T-helper 1 cell (primary cell): ENCODE measurements at regions not wholly inside any gene's neighbourhood (a gene's known extent, or its start where the extent isn't known, plus 50 kb on each side); places are given as distances from the start of the nearest gene placed in this dataset.
A peak's percentile ranks its signal among the peaks of the same experiment; 100 is the strongest.
"Not testable (repeated sequence)": the region's sequence is repeated elsewhere in the genome, so short reads cannot be mapped to it uniquely, and the experiment has no call there.

ENCODE experiments used
- DNase-seq, 5 donors: peaks; one replicate each; pipeline ENCODE4 v3.0.0-alpha.2; 2012 to 2020

- no peak for DNase-seq
These were observed 51.0 kb upstream of the PRB2 start for GRCh38 chr12:11446372-11446771.

GRCh38 chr12:11457996-11458645, 62.8 kb upstream of the PRB2 start:
- DNase-seq, result no peak

GRCh38 chr12:11460343-11461023, 65.1 kb upstream of the PRB2 start:
- no peak for DNase-seq

GRCh38 chr12:11461433-11461832, 66.1 kb upstream of the PRB2 start:
- no peak for DNase-seq

- no peak for DNase-seq
These were observed 81.7 kb upstream of the PRB2 start for GRCh38 chr12:11477110-11477509.

GRCh38 chr12:11482955-11483354, 87.6 kb upstream of the PRB2 start:
- no peak for DNase-seq

GRCh38 chr12:11486623-11487444, 91.5 kb upstream of the PRB2 start:
- peak; percentile 51 to 83 (median 64) for DNase-seq

GRCh38 chr12:11496157-11496851, 100.9 kb upstream of the PRB2 start:
- DNase-seq, result no peak

GRCh38 chr12:11497438-11497837, 102.1 kb upstream of the PRB2 start:
- no peak for DNase-seq

- DNase-seq, result no peak
These were observed 102.6 kb upstream of the PRB2 start for GRCh38 chr12:11497995-11498394.

- not testable (repeated sequence) for DNase-seq
These were observed 103.2 kb upstream of the PRB2 start for GRCh38 chr12:11498574-11498973.

GRCh38 chr12:11499806-11500187, 104.4 kb upstream of the PRB2 start:
- DNase-seq, result no peak

GRCh38 chr12:11500188-11500860, 105.0 kb upstream of the PRB2 start:
- DNase-seq, result peak; percentile 59 to 76 (median 68)

- DNase-seq, result no peak
These were observed 105.5 kb upstream of the PRB2 start for GRCh38 chr12:11500861-11501230.

GRCh38 chr12:11508699-11509098, 113.3 kb upstream of the PRB2 start:
- DNase-seq, result no peak

- no peak for DNase-seq
These were observed 114.0 kb upstream of the PRB2 start for GRCh38 chr12:11509326-11509725.

- DNase-seq, result no peak
These were observed 115.3 kb upstream of the PRB2 start for GRCh38 chr12:11510671-11511070.

- no peak for DNase-seq
These were observed 117.9 kb upstream of the PRB2 start for GRCh38 chr12:11513288-11513687.

- no peak for DNase-seq
These were observed 121.7 kb upstream of the PRB2 start for GRCh38 chr12:11517080-11517479.

GRCh38 chr12:11524446-11524845, 125.0 kb upstream of the ETV6 start:
- no peak for DNase-seq

GRCh38 chr12:11534064-11534463, 115.4 kb upstream of the ETV6 start:
- DNase-seq, result no peak

GRCh38 chr12:11535127-11535526, 114.3 kb upstream of the ETV6 start:
- DNase-seq, result no peak

- DNase-seq, result no peak
These were observed 110.3 kb upstream of the ETV6 start for GRCh38 chr12:11539156-11539555.
